ENCODE measurements at regions not wholly inside any gene's neighbourhood (a gene's known extent, or its start where the extent isn't known, plus 50 kb on each side); places are given as distances from the start of the nearest gene placed in this dataset.
"Not testable (repeated sequence)": the region's sequence is repeated elsewhere in the genome, so short reads cannot be mapped to it uniquely, and the experiment has no call there.

- not testable (repeated sequence) for TF ChIP-seq TCF7 (IDR thresholded peaks at IDR 0.05; ENCODE audit: borderline replicate concordance); CHD2 (IDR thresholded peaks at IDR 0.05; ENCODE audit: low read depth, low read length); FIP1L1 (IDR thresholded peaks at IDR 0.05; ENCODE audit: low read depth, low read length, poor library complexity, severe bottlenecking); POLR2A (conservative IDR thresholded peaks at IDR 0.05); BHLHE40 (IDR thresholded peaks at IDR 0.05; ENCODE audit: low read length); DIDO1 (tag; IDR thresholded peaks at IDR 0.05; ENCODE audit: low read depth); DLX4 (CRISPR knock-in tag; IDR thresholded peaks at IDR 0.05)
Measured at GRCh38 chr9:67136376-67136775, 144.0 kb upstream of the SPATA31A3 start.
